HCT116 (cell line): ENCODE measurements at regions not wholly inside any gene's neighbourhood (a gene's known extent, or its start where the extent isn't known, plus 50 kb on each side); places are given as distances from the start of the nearest gene placed in this dataset.

Experiments used
- ATAC-seq: fragments of 200-7000 bp; cut with Tn5 transposase; 2 replicates; pipeline ENCODE4 v1.9.1; 2020; ENCODE audit warnings: mild to moderate bottlenecking, moderate library complexity
- BruUV-seq: library from RNA; stranded (reverse); fragments of 400-500 nt; replicated peaks from 2 replicates; lab custom pipeline; 2021; lab: Mats Ljungman, UMichigan
- CTCF ChIA-PET: fragments of 300-600 bp; sonication (Branson Sonifier 250); formaldehyde crosslinking; loops from one replicate; lab custom pipeline; 2021; ENCODE audit warnings: antibody characterized with exemption; lab: Charles Lee
- POLR2A ChIA-PET: fragments of 300-600, 350-600 bp; sonication (Branson Sonifier 250); formaldehyde crosslinking; loops from one replicate; lab custom pipeline; 2021; ENCODE audit warnings: antibody characterized with exemption; lab: Charles Lee
- RAD21 ChIA-PET, 2 experiments: fragments of 300-600 bp; sonication (Branson Sonifier 250); formaldehyde crosslinking; loops; one replicate each; lab custom pipeline; 2023; ENCODE audit warnings: low total read pairs in 2 of 2; ENCODE audit not compliant: uncharacterized antibody in 2 of 2, unreplicated experiment in 2 of 2, low non-redundant PET in 1 of 2; lab: Charles Lee
- DNase-seq: peaks from one replicate; pipeline ENCODE4 v3.0.0-alpha.2; 2010; ENCODE audit warnings: low read depth, low spot score
- H2AFZ ChIP-seq: fragments of 200-600 bp; shearing (Covaris generic), sonication (generic); 2 replicates; pipeline ENCODE4 v1.6.1; 2017; ENCODE audit warnings: low read depth, mixed run types, mixed read lengths, antibody characterized with exemption, low read length; ENCODE audit not compliant: poor library complexity, severe bottlenecking
- H3K27ac ChIP-seq: 2 replicates; pipeline ENCODE4 v1.5.1; 2012; ENCODE audit warnings: low read depth, low read length
- H3K27me3 ChIP-seq: fragments of 200-600 bp; sonication (generic); 2 replicates; pipeline ENCODE4 v1.6.1; 2016; ENCODE audit warnings: mixed run types, low read length, mixed read lengths; ENCODE audit not compliant: insufficient read depth
- H3K36me3 ChIP-seq, 2 experiments: fragments of 200-500 bp in 1 of 2; fragments of 200-600 bp in 1 of 2; sonication (Bioruptor generic) in 1 of 2; sonication (generic) in 1 of 2; 2 replicates each; pipeline versions ENCODE4 v1.5.1 to v1.6.1; 2014 to 2016; ENCODE audit warnings: low read length in 2 of 2, inconsistent platforms in 1 of 2, mixed read lengths in 1 of 2, mixed run types in 1 of 2; ENCODE audit not compliant: insufficient read depth in 2 of 2, control insufficient read depth in 1 of 2
- H3K4me1 ChIP-seq, 2 experiments: fragments of 200-600 bp in 1 of 2; sonication (generic) in 1 of 2; 2 replicates each; pipeline versions ENCODE4 v1.5.1 to v1.6.1; 2012 to 2017; ENCODE audit warnings: low read length in 2 of 2, inconsistent platforms in 1 of 2, mild to moderate bottlenecking in 1 of 2, mixed read lengths in 1 of 2, mixed run types in 1 of 2, moderate library complexity in 1 of 2; ENCODE audit not compliant: insufficient read depth in 2 of 2, control insufficient read depth in 1 of 2
- H3K4me2 ChIP-seq: fragments of 200-600 bp; sonication (generic); 2 replicates; pipeline ENCODE4 v1.6.1; 2017; ENCODE audit warnings: mixed run types, low read length, mixed read lengths
- H3K4me3 ChIP-seq, 2 experiments: fragments of 200-600 bp in 1 of 2; sonication (generic) in 1 of 2; replicated peaks in 1 of 2; 2 replicates each; pipeline ENCODE4 v1.5.1; 2011 to 2016; ENCODE audit warnings: low read length in 2 of 2, control low read depth in 1 of 2, low read depth in 1 of 2, mild to moderate bottlenecking in 1 of 2, mixed read lengths in 1 of 2, mixed run types in 1 of 2
- H3K79me2 ChIP-seq: fragments of 200-600 bp; sonication (generic); 2 replicates; pipeline ENCODE4 v1.6.1; 2017; ENCODE audit warnings: mild to moderate bottlenecking, mixed run types, low read length, moderate library complexity, mixed read lengths; ENCODE audit not compliant: insufficient read depth
- H3K9ac ChIP-seq: fragments of 200-600 bp; sonication (generic); 2 replicates; pipeline ENCODE4 v1.6.1; 2016; ENCODE audit warnings: low read length, mixed read lengths
- H3K9me2 ChIP-seq: fragments of 200-600 bp; sonication (generic), shearing (Covaris generic); 2 replicates; pipeline ENCODE4 v1.6.1; 2017; ENCODE audit warnings: mixed run types, mild to moderate bottlenecking, moderate library complexity; ENCODE audit not compliant: insufficient read depth
- H3K9me3 ChIP-seq, 2 experiments: fragments of 200-500 bp in 1 of 2; fragments of 200-600 bp in 1 of 2; sonication (Bioruptor generic) in 1 of 2; sonication (generic) in 1 of 2; 2 replicates each; pipeline ENCODE4 v1.6.1; 2014 to 2017; ENCODE audit warnings: low read length in 2 of 2, mixed read lengths in 2 of 2, inconsistent platforms in 1 of 2, low read depth in 1 of 2, mild to moderate bottlenecking in 1 of 2, mixed run types in 1 of 2, moderate library complexity in 1 of 2; ENCODE audit not compliant: control insufficient read depth in 1 of 2, insufficient read depth in 1 of 2
- H4K20me1 ChIP-seq: fragments of 200-600 bp; sonication (generic), shearing (Covaris generic); 2 replicates; pipeline ENCODE4 v1.6.1; 2017; ENCODE audit warnings: mixed run types, mild to moderate bottlenecking, moderate library complexity; ENCODE audit not compliant: insufficient read depth
- ATF3 ChIP-seq: IDR thresholded peaks from 2 replicates; pipeline ENCODE4 v1.6.1; 2012
- CBX3 ChIP-seq: IDR thresholded peaks from 2 replicates; pipeline ENCODE4 v1.6.1; 2012; ENCODE audit warnings: low read depth
- CEBPB ChIP-seq: IDR thresholded peaks from 2 replicates; pipeline ENCODE4 v1.6.1; 2012; ENCODE audit warnings: low read depth
- EZH2 ChIP-seq: fragments of 200-600 bp; sonication (generic); IDR thresholded peaks from 2 replicates; pipeline ENCODE4 v1.6.1; 2017; ENCODE audit warnings: antibody characterized with exemption, mixed run types
- EZH2phosphoT487 ChIP-seq: fragments of 200-600 bp; IDR thresholded peaks from 2 replicates; pipeline ENCODE4 v1.6.1; 2018; ENCODE audit warnings: antibody characterized with exemption, borderline replicate concordance
- FOSL1 ChIP-seq: IDR thresholded peaks from 2 replicates; pipeline ENCODE4 v1.6.1; 2012; ENCODE audit warnings: low read depth
- JUND ChIP-seq: IDR thresholded peaks from 2 replicates; pipeline ENCODE4 v1.6.1; 2012
- POLR2A ChIP-seq: IDR thresholded peaks from 2 replicates; pipeline ENCODE4 v1.7.0; 2011; ENCODE audit warnings: borderline replicate concordance; ENCODE audit not compliant: insufficient read depth, insufficient read length; ENCODE audit errors: extremely low read depth
- POLR2AphosphoS5 ChIP-seq: IDR thresholded peaks from 2 replicates; pipeline ENCODE4 v1.6.1; 2011; ENCODE audit warnings: mild to moderate bottlenecking, low read depth, low read length, moderate library complexity
- RAD21 ChIP-seq: IDR thresholded peaks from 2 replicates; pipeline ENCODE4 v1.6.1; 2012; ENCODE audit warnings: low read depth, mild to moderate bottlenecking
- REST ChIP-seq: IDR thresholded peaks from 2 replicates; pipeline ENCODE4 v1.6.1; 2012; ENCODE audit warnings: low read depth
- SIN3A ChIP-seq: IDR thresholded peaks from 2 replicates; pipeline ENCODE4 v1.6.1; 2012; ENCODE audit warnings: low read depth
- SRF ChIP-seq: IDR thresholded peaks from 2 replicates; pipeline ENCODE4 v1.6.1; 2012; ENCODE audit warnings: low read depth
- TCF7L2 ChIP-seq: IDR thresholded peaks from 2 replicates; pipeline ENCODE4 v1.7.0; 2011; ENCODE audit warnings: borderline replicate concordance, inconsistent platforms; ENCODE audit not compliant: insufficient read depth, insufficient read length; ENCODE audit errors: extremely low read depth
- YY1 ChIP-seq: IDR thresholded peaks from 2 replicates; pipeline ENCODE4 v1.6.1; 2011; ENCODE audit warnings: low read length, low read depth, moderate library complexity, mild to moderate bottlenecking; ENCODE audit not compliant: insufficient replicate concordance; ENCODE audit errors: extremely low read depth
- intact Hi-C: fragments of 100-400 bp; cut with micrococcal nuclease; formaldehyde crosslinking; loops from 2 replicates; pipeline ENCODE4 v1.10.0; 2022
- TF ChIP-seq, protein P1 (sequence below): IDR thresholded peaks from 2 replicates; pipeline ENCODE4 v1.6.1; 2011; ENCODE audit warnings: mild to moderate bottlenecking, low read length, moderate library complexity; ENCODE audit not compliant: insufficient replicate concordance; ENCODE audit errors: extremely low read depth

DNA sequence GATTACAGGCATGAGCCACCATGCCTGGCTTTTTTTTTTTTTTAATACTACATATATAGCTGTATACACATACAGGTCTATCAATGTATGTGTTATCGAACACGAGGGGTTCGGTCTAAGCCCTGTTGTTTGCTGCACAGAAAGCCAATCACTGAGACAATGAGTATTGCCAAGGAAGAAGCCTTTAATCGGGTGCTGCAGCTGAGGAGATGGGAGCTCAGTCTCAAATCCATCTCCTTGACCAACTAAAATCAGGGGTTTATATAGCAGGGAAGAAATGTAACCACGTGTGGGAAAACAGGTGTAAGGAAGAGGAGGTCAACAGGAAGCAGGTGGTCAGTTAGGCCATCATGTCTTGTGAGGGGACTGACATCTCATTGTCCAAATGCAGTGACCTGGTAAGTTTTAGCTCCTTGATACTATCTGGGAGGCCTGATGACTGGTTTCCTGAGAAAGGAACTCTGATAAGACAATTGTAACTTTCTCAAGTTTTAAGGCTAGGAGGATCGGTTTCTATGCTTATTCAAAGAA is 80.9 kb upstream of the MAP1LC3B2 start:
- BruUV-seq: no TSS peak
- ChIA-PET CTCF (no interaction called here), POLR2A (no interaction called here), RAD21 (no interaction called here)
- no peaks in the 10 kb centered on the region for H3K79me2 ChIP-seq
- H3K9ac ChIP-seq: no peak overlapping the region
- no peak overlapping the region for H3K27ac ChIP-seq
- H3K36me3 ChIP-seq: no peaks in the 10 kb centered on the region
- TF ChIP-seq POLR2A (no peak), POLR2AphosphoS5 (no peak), YY1 (no peak), RAD21 (no peak), CEBPB (no peak), FOSL1 (no peak), REST (no peak), TCF7L2 (no peak), ATF3 (no peak), SIN3A (no peak), EZH2 (no peak), SRF (no peak), JUND (no peak), EZH2phosphoT487 (no peak), CBX3 (no peak)
- TF ChIP-seq, protein P1, sequence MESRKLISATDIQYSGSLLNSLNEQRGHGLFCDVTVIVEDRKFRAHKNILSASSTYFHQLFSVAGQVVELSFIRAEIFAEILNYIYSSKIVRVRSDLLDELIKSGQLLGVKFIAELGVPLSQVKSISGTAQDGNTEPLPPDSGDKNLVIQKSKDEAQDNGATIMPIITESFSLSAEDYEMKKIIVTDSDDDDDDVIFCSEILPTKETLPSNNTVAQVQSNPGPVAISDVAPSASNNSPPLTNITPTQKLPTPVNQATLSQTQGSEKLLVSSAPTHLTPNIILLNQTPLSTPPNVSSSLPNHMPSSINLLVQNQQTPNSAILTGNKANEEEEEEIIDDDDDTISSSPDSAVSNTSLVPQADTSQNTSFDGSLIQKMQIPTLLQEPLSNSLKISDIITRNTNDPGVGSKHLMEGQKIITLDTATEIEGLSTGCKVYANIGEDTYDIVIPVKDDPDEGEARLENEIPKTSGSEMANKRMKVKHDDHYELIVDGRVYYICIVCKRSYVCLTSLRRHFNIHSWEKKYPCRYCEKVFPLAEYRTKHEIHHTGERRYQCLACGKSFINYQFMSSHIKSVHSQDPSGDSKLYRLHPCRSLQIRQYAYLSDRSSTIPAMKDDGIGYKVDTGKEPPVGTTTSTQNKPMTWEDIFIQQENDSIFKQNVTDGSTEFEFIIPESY: no peak
- H3K9me2 ChIP-seq: no peaks in the 10 kb centered on the region
- no peaks in the 10 kb centered on the region for H4K20me1 ChIP-seq
- no peaks in the 10 kb centered on the region for H3K27me3 ChIP-seq
- H3K4me1 ChIP-seq: peaks cover 3 to 27% of the 10 kb centered on the region in 2 experiments; a peak in 2 of 4 replicates
- ATAC-seq: no peak
- DNase-seq: no peak
- H3K9me3 ChIP-seq: peaks cover 8 to 21% of the 10 kb centered on the region in 2 experiments; a peak in 2 of 4 replicates
- intact Hi-C loops: no loop called here
- H3K4me3 ChIP-seq: no peak overlapping the region
- H2AFZ ChIP-seq: no peak overlapping the region
- no peak overlapping the region for H3K4me2 ChIP-seq
